GM12878 (cell line): ENCODE measurements at regions not wholly inside any gene's neighbourhood (a gene's known extent, or its start where the extent isn't known, plus 50 kb on each side); places are given as distances from the start of the nearest gene placed in this dataset.

ENCODE experiments used
- BACH1 ChIP-seq: fragments of 450-650 bp; IDR thresholded peaks from 2 replicates; pipeline ENCODE4 v1.6.1; 2017; ENCODE audit warnings: mild to moderate bottlenecking, borderline replicate concordance
- EZH2 ChIP-seq: IDR thresholded peaks from 2 replicates; pipeline ENCODE4 v1.6.1; 2012; ENCODE audit warnings: low read depth, mild to moderate bottlenecking, control low read depth, inconsistent platforms, low read length, borderline replicate concordance; ENCODE audit not compliant: control insufficient read depth
- HCFC1 ChIP-seq: fragments of 150-350 bp; IDR thresholded peaks from 2 replicates; pipeline ENCODE4 v1.6.1; 2014; ENCODE audit warnings: low read length
- MAX ChIP-seq: IDR thresholded peaks from 2 replicates; pipeline ENCODE4 v1.6.1; 2012; ENCODE audit warnings: low read depth, low read length, improper control_type of control experiment
- MEF2A ChIP-seq: IDR thresholded peaks from 2 replicates; pipeline ENCODE4 v1.6.1; 2011; ENCODE audit warnings: low read depth, mild to moderate bottlenecking, low read length, moderate library complexity; ENCODE audit not compliant: insufficient read depth
- POLR2AphosphoS5 ChIP-seq: IDR thresholded peaks from 2 replicates; pipeline ENCODE4 v1.6.1; 2011; ENCODE audit warnings: mild to moderate bottlenecking, low read length, inconsistent platforms
- RFX5 ChIP-seq: IDR thresholded peaks from 2 replicates; pipeline ENCODE4 v1.6.1; 2011; ENCODE audit warnings: low read depth, low read length, improper control_type of control experiment
- SMC3 ChIP-seq: IDR thresholded peaks from 2 replicates; pipeline ENCODE4 v1.6.1; 2011; ENCODE audit warnings: low read length, improper control_type of control experiment, borderline replicate concordance
- SUZ12 ChIP-seq: fragments of 200-600 bp; sonication (generic); IDR thresholded peaks from one replicate; pipeline ENCODE4 v1.6.1; 2018; ENCODE audit warnings: antibody characterized with exemption, mild to moderate bottlenecking; ENCODE audit not compliant: unreplicated experiment
- TF ChIP-seq, protein P1 (sequence below), 3 experiments: IDR thresholded peaks in 2 of 3; conservative IDR thresholded peaks in 1 of 3; 2 replicates each; pipeline ENCODE4 v1.5.1; 2011; ENCODE audit warnings: low read depth in 3 of 3, low read length in 3 of 3, mild to moderate bottlenecking in 3 of 3, control low read depth in 2 of 3, moderate library complexity in 2 of 3, inconsistent platforms in 1 of 3, mixed read lengths in 1 of 3; ENCODE audit not compliant: control insufficient read depth in 2 of 3, insufficient read depth in 1 of 3; ENCODE audit errors: extremely low read depth in 1 of 3

DNA sequence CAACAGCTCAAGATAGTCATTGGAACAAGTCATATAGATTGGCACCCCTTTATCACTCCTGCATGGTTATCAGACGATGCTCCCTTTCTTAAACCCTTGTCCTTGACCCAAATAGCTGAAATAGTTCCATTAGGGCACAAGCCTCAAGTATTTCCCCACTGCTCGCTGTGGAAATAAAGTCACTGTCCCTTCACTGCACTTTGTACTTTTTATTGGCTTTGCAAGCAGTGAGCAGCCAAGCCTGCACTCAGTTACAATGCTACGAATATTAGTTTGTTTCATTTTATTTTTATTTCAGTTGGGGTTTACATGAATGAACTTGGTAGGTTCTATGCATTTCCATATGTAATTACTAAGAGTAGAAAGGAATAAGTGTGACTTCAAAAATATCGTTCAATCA, 1176.4 kb downstream of the BRINP3 start:
- TF ChIP-seq, protein P1, sequence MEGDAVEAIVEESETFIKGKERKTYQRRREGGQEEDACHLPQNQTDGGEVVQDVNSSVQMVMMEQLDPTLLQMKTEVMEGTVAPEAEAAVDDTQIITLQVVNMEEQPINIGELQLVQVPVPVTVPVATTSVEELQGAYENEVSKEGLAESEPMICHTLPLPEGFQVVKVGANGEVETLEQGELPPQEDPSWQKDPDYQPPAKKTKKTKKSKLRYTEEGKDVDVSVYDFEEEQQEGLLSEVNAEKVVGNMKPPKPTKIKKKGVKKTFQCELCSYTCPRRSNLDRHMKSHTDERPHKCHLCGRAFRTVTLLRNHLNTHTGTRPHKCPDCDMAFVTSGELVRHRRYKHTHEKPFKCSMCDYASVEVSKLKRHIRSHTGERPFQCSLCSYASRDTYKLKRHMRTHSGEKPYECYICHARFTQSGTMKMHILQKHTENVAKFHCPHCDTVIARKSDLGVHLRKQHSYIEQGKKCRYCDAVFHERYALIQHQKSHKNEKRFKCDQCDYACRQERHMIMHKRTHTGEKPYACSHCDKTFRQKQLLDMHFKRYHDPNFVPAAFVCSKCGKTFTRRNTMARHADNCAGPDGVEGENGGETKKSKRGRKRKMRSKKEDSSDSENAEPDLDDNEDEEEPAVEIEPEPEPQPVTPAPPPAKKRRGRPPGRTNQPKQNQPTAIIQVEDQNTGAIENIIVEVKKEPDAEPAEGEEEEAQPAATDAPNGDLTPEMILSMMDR (IDR thresholded peaks at IDR 0.05 in 2 of 3, conservative IDR thresholded peaks at IDR 0.05 in 1 of 3; ENCODE audit: control insufficient read depth in 2 of 3, extremely low read depth in 1 of 3, insufficient read depth in 1 of 3, low read depth in 3 of 3, low read length in 3 of 3), result no peak
- TF ChIP-seq SMC3, result no peak
- TF ChIP-seq BACH1, result no peak
- TF ChIP-seq EZH2, result no peak
- no peak for TF ChIP-seq HCFC1
- no peak for TF ChIP-seq MEF2A
- TF ChIP-seq RFX5, result no peak
- TF ChIP-seq POLR2AphosphoS5, result no peak
- no peak for TF ChIP-seq SUZ12
- no peak for TF ChIP-seq MAX
